ENCODE measurements at regions not wholly inside any gene's neighbourhood (a gene's known extent, or its start where the extent isn't known, plus 50 kb on each side); places are given as distances from the start of the nearest gene placed in this dataset.
"Not testable (repeated sequence)": the region's sequence is repeated elsewhere in the genome, so short reads cannot be mapped to it uniquely, and the experiment has no call there.

GRCh38 chr21:35482096-35482495 lies 433.0 kb upstream of the RUNX1 start:
- DNase-seq: no peak

GRCh38 chr21:35481005-35481404 lies 431.9 kb upstream of the RUNX1 start:
- no peak for DNase-seq

- no peak for DNase-seq
Measured at GRCh38 chr21:35479529-35479928, 430.4 kb upstream of the RUNX1 start.

GRCh38 chr21:35479065-35479448 lies 430.0 kb upstream of the RUNX1 start:
- DNase-seq: no peak

GRCh38 chr21:35478161-35479064 lies 429.3 kb upstream of the RUNX1 start:
- no peak for DNase-seq

DNA sequence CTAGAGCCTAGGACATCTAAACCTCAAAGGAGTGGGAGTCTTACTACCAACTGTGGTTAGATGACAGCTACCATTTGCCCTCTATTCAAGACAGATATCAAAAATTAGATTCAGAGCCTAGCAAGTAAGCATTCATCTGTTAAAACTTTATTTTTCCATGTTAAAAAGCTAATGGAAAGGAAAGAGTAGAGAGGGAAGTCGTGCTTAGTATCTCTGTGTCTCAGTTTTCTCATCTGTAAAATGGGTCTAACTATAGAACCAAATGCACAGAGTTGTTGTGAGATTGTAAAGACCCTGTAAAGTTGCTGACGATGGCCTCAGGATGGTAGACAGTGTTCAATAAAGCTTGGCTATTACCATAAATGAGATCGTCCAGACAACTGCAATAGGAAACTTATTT lies 428.5 kb upstream of the RUNX1 start:
- no peak for DNase-seq

GRCh38 chr21:35476621-35477395 lies 427.7 kb upstream of the RUNX1 start:
- no peak for DNase-seq

- DNase-seq: no peak
Measured at GRCh38 chr21:35475762-35476161, 426.7 kb upstream of the RUNX1 start.

DNA sequence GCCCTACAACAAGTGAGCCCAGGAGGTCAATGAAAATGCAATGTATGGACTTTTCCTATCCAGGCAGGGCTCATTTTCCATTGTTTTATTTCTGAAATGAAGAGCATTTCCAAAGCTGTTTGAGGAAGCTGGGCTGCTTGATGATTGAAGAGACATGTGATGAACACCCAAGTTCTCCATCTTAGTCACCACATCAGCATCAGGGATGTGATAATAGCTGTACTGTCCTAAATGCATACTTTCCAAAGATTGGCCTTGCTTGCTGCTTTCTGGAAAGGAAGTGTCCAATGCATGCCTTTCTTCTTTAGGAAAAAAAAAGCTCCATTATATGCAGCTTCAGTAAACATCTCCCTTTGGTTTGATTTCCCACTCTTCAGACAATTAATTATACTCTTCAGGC lies 425.9 kb upstream of the RUNX1 start:
- no peak for DNase-seq

- no peak for DNase-seq
Measured at GRCh38 chr21:35473496-35473895, 424.4 kb upstream of the RUNX1 start.

DNA sequence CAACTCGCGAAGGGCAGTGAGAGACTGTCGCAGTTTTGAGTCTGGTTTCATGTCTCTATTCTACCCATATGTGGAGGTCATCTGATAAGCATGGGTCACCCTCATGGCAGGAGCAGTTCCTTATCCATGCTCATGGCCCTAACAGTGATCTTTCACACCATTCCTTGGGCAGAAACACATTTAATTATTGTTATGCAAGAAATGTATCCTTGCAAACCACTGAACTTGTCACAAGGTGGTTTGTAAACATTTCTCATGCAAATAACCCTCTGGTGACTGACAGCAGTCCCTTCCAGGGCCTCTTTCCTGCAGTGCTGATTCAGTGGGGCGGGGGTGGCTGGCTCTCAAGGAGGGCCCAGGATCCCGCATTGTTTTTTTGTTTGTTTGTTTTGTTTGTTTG lies 421.4 kb upstream of the RUNX1 start:
- no peak for DNase-seq

DNA sequence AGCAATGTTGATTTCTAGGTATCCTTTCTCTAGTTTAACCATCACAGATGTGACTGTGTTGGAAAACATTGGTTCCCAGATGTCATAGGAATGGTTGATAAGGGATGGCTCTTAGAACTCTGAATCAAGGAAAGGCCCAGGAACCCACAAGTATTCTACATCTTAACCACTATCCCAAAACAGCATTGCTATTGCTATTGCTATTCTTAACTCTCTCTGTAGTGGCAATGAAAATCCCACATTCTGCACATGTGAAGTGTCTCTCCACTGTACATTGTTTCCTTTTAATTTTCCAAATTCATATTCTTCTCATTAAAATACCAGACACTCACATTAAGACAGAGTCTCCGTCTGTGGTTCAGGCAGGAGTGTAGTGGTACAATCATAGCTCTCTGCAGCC lies 420.4 kb upstream of the RUNX1 start:
- DNase-seq: no peak

DNA sequence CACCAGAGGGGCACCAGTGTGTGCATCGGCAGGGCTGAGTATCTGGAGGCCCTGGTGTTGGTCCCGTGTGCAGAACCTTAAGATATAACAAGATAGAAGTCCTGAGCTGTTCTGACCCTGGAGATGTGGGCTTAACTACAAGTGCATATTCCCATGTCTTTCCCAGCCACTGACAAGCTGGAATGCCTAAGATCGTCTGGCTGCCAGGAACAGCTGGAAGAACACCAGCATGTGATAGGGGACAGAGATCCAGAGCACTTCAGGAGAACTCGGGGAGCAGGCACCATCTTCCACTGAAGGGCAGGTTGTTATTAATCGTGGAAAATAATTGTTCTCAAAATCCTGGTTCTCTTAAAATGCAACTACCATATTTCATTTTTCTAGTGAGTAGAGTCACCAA lies 419.9 kb upstream of the RUNX1 start:
- no peak for DNase-seq

GRCh38 chr21:35467566-35467965 lies 418.5 kb upstream of the RUNX1 start:
- no peak for DNase-seq

- DNase-seq: not testable (repeated sequence)
Measured at GRCh38 chr21:35466681-35467080, 417.6 kb upstream of the RUNX1 start.

DNA sequence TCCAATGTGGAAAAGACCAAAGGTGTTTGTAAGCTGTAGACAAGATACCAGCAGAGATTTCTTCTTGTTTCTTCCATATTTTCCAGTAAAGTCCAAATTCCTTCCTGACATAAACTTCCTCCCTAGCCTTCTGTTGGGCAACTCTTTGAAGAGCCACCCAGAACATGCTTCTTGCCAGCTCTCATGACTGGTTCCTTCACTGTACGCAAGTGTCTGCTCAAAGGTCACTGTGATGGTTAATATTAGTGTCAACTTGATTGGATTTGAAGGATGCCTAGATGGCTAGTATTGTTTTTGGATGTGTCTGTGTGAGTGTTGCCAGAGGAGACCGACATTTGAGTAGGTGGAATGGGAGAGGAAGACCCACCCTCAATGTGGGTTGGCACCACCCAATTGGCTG lies 416.6 kb upstream of the RUNX1 start:
- DNase-seq: no peak

DNA sequence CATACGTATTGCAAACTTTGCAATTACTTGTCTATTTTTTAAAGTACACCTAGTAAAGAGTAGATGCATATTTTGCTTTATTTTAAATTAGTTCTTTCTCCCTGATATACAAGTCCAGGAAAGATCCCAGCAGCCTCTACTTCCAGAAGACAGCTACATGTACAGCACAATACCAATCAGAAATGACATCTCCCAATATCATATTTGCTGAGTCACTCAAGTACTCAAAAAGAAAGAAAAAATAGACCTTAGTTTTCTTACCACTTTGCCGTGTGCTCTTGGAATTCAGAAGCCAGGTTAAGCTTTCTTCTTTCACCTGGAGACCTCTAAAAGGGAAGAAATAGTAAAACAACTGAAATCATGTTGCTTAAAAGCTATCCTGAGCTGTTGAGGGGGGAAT lies 412.6 kb upstream of the RUNX1 start:
- DNase-seq: no peak

DNA sequence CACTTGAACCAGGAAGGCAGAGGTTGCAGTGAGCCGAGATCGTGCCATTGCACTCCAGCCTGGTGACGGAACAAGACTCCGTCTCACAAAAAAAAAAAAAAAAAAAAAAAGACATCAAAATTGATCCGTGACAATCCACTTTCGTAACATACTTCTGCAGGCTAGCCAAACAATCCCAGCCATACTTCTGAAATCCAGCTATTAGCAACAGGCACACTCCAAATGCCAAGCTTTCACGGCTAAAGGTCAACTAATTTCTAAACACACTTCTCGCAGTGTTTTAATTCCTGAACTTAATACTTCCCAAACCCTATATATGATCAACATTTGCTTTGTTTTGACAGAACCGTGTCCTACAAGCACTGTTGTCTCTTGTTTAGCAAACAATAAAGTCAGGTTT lies 411.3 kb upstream of the RUNX1 start:
- DNase-seq: no peak

DNA sequence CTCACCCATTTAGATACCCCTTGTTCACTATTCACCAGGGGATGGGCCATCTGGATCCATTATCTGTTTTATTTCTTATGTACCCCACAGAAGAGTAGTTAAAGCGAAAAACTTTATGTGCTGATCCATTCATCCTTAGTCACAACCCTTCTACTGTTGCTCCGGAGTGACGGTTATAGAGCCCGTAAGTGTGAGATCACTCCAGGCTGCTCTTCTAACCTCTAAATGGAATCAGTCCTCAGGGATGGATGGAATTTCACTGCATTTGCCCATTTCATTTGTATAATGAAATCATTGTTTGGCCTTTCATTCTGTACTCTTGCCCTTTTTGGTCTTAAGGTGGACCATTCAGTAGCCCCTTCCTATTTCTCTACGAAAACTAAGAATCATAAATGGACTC lies 409.3 kb upstream of the RUNX1 start:
- no peak for DNase-seq

DNA sequence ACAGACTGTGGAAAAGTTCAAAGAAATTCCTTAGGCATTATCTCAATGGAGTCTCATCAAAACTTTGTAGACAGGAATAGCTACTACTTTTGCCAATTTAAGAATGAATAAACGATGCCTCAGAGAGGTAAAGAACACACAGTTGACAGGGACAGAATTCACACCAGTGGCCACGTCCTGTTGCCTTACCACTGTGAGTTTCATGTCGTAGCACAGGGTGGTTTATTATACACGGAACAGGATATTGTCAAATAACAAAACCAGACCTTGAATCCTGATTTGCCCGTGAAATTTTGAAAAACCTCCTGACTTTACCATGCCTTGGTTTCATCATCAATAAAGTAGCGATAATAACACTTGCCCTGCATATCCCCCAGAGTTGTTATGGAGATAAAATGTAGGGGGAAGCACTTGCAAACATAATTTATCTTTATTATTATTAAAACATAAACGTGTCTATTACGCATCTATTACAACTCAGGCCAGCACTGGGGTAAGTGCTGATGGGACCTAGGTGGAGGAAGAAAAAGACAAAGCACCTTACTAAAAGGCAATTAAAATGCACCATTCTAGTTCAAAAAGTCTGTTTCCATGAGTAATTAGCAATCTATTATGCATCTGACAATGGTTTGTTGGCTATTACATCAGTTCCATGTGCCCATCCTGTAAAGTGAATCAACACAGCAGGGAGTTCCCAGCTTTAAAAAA lies 408.1 kb upstream of the RUNX1 start:
- DNase-seq: no peak

DNA sequence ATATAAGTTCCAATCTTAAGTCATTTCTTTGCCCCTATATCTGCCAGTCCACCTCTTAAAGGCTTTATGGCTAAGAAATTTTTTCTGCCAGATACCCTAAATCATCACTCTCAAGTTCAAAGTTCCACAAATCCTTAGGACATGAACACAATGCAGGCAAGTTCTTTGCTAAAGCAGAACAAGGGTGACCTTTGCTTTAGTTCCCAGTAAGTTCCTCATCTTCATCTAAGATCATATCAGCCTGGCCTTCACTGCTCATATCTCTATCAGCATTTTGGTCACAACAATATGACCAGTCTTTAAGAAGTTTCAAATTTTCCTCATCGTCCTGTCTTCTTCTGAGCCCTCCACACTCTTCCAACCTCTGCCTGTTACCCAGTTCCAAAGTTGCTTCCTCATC lies 402.2 kb upstream of the RUNX1 start:
- DNase-seq: no peak

GRCh38 chr21:35450830-35451229 lies 401.7 kb upstream of the RUNX1 start:
- DNase-seq: no peak

- DNase-seq: no peak
Measured at GRCh38 chr21:35449846-35450245, 400.7 kb upstream of the RUNX1 start.

Measured in NCI-H2081 treated with DMSO at 0.1 percent for 48 hours (cell line).